Suprapubic skin (tissue), 4 donors: ENCODE measurements at regions not wholly inside any gene's neighbourhood (a gene's known extent, or its start where the extent isn't known, plus 50 kb on each side); places are given as distances from the start of the nearest gene placed in this dataset.

ENCODE experiments used
- CTCF ChIP-seq, 2 donors: fragments of 200-600 bp in 1 of 2; fragments of 450-650 bp in 1 of 2; sonication (generic) in 1 of 2; IDR thresholded peaks; one replicate each; pipeline ENCODE4 v1.5.1; 2016 to 2019; ENCODE audit warnings: antibody characterized with exemption in 2 of 2, mild to moderate bottlenecking in 1 of 2, moderate library complexity in 1 of 2
- EP300 ChIP-seq: sonication (generic); formaldehyde crosslinking; IDR thresholded peaks from one replicate; pipeline ENCODE4 v1.6.1; 2017; ENCODE audit warnings: antibody characterized with exemption
- POLR2A ChIP-seq, 2 donors: fragments of 450-650 bp; IDR thresholded peaks; one replicate each; pipeline ENCODE4 v1.6.1; 2017; ENCODE audit warnings: antibody characterized with exemption in 2 of 2, mild to moderate bottlenecking in 2 of 2, moderate library complexity in 2 of 2
- POLR2AphosphoS5 ChIP-seq, 3 donors: sonication (generic); formaldehyde crosslinking; IDR thresholded peaks; one replicate each; pipeline ENCODE4 v1.6.1; 2017; ENCODE audit warnings: antibody characterized with exemption in 3 of 3

DNA sequence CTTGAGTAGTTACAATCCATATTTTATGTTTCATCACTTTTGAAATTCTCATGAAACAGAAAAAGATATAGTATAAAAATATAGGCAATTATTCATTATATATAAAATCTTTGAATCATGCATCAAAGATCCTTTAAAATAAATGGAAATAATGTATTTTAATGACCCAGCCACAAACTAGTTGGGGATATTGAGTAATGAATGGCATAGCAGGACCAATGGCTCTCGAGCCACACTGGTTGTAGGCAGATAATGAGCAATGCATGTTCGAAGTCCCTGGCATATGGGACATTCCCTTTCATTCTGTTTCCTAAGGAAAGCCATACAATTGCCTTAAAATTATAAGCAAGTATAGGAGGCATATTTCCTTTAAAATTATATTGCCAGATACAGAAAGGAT lies 107.4 kb upstream of the IL12A start:
- TF ChIP-seq CTCF (IDR thresholded peaks at IDR 0.05): no peak
- no peak for TF ChIP-seq POLR2AphosphoS5 (IDR thresholded peaks at IDR 0.05)
- TF ChIP-seq POLR2A (IDR thresholded peaks at IDR 0.05): no peak
- TF ChIP-seq EP300: no peak
